SK-N-MC (cell line): ENCODE measurements at regions not wholly inside any gene's neighbourhood (a gene's known extent, or its start where the extent isn't known, plus 50 kb on each side); places are given as distances from the start of the nearest gene placed in this dataset.

Experiments used
- DNase-seq: peaks from one replicate; pipeline ENCODE4 v3.0.0-alpha.2; 2011; ENCODE audit warnings: low read depth, low spot score
- H3K27ac ChIP-seq: fragments of 200-600 bp; sonication (generic); 2 replicates; pipeline ENCODE4 v1.5.1; 2016; ENCODE audit warnings: mixed run types
- H3K36me3 ChIP-seq: fragments of 200-600 bp; sonication (generic); 2 replicates; pipeline ENCODE4 v1.6.1; 2017; ENCODE audit warnings: antibody characterized with exemption, low read length, mixed read lengths; ENCODE audit not compliant: insufficient read depth
- H3K4me3 ChIP-seq: fragments of 200-600 bp; sonication (generic); 2 replicates; pipeline ENCODE4 v1.5.1; 2016
- H3K9ac ChIP-seq: fragments of 200-600 bp; sonication (generic); 2 replicates; pipeline ENCODE4 v1.8.0; 2017; ENCODE audit warnings: mixed run types, mixed read lengths; ENCODE audit not compliant: insufficient read length
- H3K9me3 ChIP-seq: fragments of 200-600 bp; sonication (generic); 2 replicates; pipeline ENCODE4 v1.6.1; 2017; ENCODE audit warnings: low read depth, mild to moderate bottlenecking, antibody characterized with exemption, low read length, moderate library complexity, mixed read lengths
- EZH2 ChIP-seq: fragments of 200-600 bp; sonication (generic); IDR thresholded peaks from one replicate; pipeline ENCODE4 v1.6.1; 2017; ENCODE audit warnings: antibody characterized with exemption
- FOXP2 ChIP-seq: optimal IDR thresholded peaks from 2 replicates; pipeline ENCODE3; 2011; ENCODE audit warnings: mild to moderate bottlenecking, moderate library complexity; ENCODE audit not compliant: insufficient read depth; ENCODE audit errors: extremely low read length, control extremely low read depth
- POLR2AphosphoS5 ChIP-seq: IDR thresholded peaks from 2 replicates; pipeline ENCODE4 v1.6.1; 2012; ENCODE audit warnings: mild to moderate bottlenecking, low read depth, low read length, borderline replicate concordance

DNA sequence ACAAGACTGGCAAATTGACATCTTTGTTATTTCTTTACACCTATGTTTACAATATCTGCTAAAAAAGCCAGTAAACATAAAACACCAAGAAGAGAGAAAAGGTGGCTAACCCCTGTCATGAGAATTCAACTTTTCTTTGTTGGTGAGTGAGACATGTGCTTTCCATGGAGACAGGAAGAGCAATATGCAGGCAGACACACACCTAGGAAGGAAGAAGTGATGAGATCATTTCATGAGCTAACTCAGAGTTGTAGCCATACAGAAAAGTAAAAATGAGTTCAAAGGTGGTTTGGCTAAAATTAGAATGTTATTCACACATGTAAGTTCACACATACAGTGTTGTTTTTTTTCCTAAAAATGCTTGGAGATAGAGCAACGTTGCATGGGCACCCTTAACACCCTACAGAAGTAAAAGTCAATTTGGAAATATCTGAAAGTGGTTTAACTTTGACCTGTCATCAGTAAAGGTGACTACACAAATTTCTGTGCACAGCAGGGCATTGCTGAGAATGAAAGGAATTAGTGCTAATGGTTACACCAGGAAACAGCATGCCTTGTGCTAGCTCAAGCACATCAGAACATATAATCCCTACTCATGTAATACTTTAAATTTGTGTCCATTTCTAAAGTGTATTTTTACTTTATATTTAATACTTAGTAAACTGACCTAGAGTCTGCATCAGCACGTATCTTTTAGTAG is 557.6 kb downstream of the CBLN2 start:
- H3K36me3 ChIP-seq, result no peaks in the 10 kb centered on the region
- H3K9ac ChIP-seq, result no peak overlapping the region
- no peak overlapping the region for H3K4me3 ChIP-seq
- no peaks in the 10 kb centered on the region for H3K9me3 ChIP-seq
- H3K27ac ChIP-seq, result no peak overlapping the region
- DNase-seq, result no peak
- no peak for TF ChIP-seq EZH2
- no peak for TF ChIP-seq POLR2AphosphoS5
- TF ChIP-seq FOXP2, result no peak

DNA sequence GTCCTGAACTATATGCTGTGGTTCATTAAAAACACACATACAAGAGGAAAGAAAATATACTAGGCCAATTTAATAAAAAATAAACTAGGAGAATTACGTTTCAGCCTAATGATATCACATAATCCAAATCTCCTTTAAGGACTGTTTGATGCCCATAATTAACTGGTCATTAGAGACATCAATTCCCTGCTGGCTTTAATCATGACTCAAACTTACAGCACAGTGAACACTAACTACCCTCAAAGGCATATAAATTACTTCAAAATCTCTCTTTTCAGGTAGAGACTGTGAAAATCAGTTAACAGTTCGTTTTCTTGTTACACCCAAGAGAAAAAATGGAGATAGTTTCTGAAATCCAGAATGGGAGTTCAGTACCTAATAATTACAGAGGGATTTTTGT is 567.4 kb downstream of the CBLN2 start:
- Histone ChIP-seq H3K9me3 (no peaks in the 10 kb centered on the region), H3K4me3 (no peak overlapping the region), H3K27ac (no peak overlapping the region), H3K9ac (no peak overlapping the region), H3K36me3 (no peaks in the 10 kb centered on the region)
- no peak for DNase-seq
- TF ChIP-seq FOXP2 (no peak), EZH2 (no peak), POLR2AphosphoS5 (no peak)

DNA sequence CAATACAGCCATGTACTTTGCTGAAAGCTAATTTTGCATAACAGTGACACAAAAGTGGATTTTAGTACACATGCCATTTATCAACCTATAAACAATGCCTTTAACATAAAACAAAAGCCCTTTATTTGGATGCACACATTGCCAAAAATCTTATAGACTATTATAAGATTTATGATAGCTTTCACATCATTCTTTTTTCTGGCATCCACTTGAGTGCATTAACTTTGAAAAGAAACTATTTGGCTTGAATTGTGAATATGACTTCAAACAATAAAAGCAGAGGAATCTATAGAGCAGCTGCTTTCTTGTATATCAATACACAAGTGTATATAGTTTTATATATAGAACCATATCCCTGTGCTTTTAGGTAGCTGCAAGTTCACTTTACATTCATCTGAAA is 577.4 kb downstream of the CBLN2 start:
- TF ChIP-seq FOXP2 (no peak), EZH2 (no peak), POLR2AphosphoS5 (no peak)
- DNase-seq, result no peak
- Histone ChIP-seq H3K9ac (no peak overlapping the region), H3K27ac (no peak overlapping the region), H3K9me3 (no peaks in the 10 kb centered on the region), H3K4me3 (no peak overlapping the region), H3K36me3 (no peaks in the 10 kb centered on the region)

DNA sequence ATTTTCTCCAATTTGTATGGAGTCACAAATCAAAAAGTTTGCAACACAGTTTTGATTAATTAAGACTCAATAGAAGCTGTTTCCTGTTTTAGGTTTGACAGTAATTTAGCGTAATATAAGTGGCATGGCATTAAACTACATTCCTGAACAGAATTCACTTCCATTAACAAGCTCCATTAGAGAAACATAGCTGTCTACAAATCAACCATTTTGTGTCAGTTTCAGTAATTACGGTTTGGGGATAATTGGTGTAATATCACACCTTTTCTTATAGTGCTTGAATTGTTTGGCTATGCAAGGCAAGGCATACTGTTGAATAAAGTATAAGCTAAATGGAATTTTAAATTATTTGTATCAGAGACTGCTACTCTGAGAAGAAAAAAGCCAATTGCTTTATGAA is 585.5 kb downstream of the CBLN2 start:
- no peaks in the 10 kb centered on the region for H3K9me3 ChIP-seq
- TF ChIP-seq EZH2, result no peak
- TF ChIP-seq POLR2AphosphoS5, result no peak
- no peak for TF ChIP-seq FOXP2

DNA sequence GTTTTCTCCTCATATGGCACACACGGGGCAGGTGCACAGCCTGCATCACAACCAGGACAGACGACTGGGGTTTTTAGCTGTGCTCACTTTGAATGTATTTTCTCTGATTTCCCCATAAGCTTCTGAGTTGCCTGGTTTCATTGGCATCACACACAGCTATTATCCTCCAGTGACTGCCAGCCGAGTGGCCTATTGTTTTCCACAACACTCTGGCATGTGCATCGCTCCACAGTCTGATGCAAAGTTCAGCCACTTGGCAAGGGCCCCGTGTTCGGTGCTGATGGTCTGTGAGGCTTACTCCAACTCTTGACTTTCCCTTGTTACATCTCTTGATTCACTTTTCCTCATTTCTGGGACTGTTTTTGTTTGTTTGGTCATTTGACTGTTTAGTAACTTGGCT is 593.1 kb downstream of the CBLN2 start:
- H3K36me3 ChIP-seq, result no peaks in the 10 kb centered on the region
- TF ChIP-seq EZH2, result no peak
- TF ChIP-seq FOXP2, result no peak
- no peak for TF ChIP-seq POLR2AphosphoS5
- H3K9me3 ChIP-seq, result no peaks in the 10 kb centered on the region
- H3K4me3 ChIP-seq, result no peak overlapping the region
- H3K9ac ChIP-seq, result no peak overlapping the region
- no peak overlapping the region for H3K27ac ChIP-seq
- no peak for DNase-seq

More for the DNA sequence above, 585.5 kb downstream of the CBLN2 start:
- peak; percentile 8 for DNase-seq
- Histone ChIP-seq H3K9ac (no peak overlapping the region), H3K4me3 (no peak overlapping the region), H3K36me3 (no peaks in the 10 kb centered on the region), H3K27ac (no peak overlapping the region)

DNA sequence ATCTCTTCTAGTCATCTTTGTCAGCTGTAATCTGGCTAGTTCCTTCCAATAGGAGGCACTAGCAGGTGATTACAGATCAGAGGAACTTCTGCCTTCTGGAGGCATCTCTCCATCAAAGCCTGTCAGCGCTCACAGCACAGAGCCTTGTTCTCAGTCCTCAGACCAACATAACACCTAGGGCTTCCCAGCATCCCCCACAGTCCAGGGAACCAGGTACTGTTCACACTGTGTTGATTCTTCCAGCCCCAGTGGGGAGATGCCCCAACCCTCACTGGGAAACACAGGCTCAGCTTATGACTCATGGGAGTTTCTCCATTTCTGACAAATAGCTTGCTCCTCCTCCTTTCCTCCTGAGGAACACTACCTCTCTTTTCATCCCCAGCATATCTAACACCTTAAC is 601.7 kb downstream of the CBLN2 start:
- H3K9me3 ChIP-seq, result no peaks in the 10 kb centered on the region
- no peak overlapping the region for H3K9ac ChIP-seq
- DNase-seq, result no peak

DNA sequence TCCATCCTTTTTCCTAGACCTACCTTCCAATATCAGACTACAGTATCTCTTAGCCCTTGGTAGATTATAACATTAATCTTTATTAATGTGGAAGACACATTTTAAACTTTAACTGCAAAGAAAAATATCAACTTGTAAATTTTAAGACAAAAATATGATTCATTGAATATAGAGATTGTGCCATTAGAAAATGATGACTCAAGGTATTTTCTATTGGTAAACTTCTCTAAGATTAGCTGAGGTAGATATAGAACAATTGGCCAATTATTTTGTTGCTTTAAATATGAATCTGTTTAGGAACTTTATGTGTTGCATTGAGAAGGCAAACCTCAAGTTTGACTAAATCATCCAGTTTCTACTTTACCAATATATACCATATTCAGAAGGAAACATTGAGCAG is 604.7 kb downstream of the CBLN2 start:
- DNase-seq, result no peak
- Histone ChIP-seq H3K4me3 (no peak overlapping the region), H3K9me3 (no peaks in the 10 kb centered on the region), H3K36me3 (no peaks in the 10 kb centered on the region), H3K9ac (no peak overlapping the region), H3K27ac (no peak overlapping the region)
- TF ChIP-seq EZH2, result no peak
- TF ChIP-seq FOXP2, result no peak
- TF ChIP-seq POLR2AphosphoS5, result no peak

More for the DNA sequence above, 601.7 kb downstream of the CBLN2 start:
- Histone ChIP-seq H3K36me3 (no peaks in the 10 kb centered on the region), H3K27ac (no peak overlapping the region), H3K4me3 (no peak overlapping the region)
- no peak for TF ChIP-seq FOXP2
- no peak for TF ChIP-seq EZH2
- TF ChIP-seq POLR2AphosphoS5, result no peak

DNA sequence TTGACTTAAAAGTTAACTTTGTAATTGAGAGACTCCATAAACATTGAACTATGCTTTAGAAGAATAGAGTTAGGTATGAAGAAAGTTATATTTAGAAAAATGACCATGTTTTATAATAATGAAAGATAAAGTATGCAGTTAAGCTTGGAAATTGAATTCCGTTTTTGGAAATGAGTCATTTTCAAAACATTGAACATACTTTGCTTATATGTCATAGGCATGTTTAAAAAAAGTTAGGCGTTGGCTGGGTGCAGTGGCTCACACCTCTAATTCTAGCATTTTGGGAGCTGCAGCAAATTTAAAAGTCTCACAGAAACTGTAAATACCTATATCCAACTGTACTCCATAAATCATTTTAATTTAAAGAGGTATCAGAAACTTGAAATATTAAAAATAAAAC is 607.4 kb downstream of the CBLN2 start:
- no peak overlapping the region for H3K4me3 ChIP-seq
- no peak overlapping the region for H3K27ac ChIP-seq
- H3K9ac ChIP-seq, result no peak overlapping the region
- no peaks in the 10 kb centered on the region for H3K9me3 ChIP-seq
- H3K36me3 ChIP-seq, result no peaks in the 10 kb centered on the region
- TF ChIP-seq POLR2AphosphoS5 (no peak), EZH2 (no peak), FOXP2 (no peak)
- DNase-seq, result no peak

DNA sequence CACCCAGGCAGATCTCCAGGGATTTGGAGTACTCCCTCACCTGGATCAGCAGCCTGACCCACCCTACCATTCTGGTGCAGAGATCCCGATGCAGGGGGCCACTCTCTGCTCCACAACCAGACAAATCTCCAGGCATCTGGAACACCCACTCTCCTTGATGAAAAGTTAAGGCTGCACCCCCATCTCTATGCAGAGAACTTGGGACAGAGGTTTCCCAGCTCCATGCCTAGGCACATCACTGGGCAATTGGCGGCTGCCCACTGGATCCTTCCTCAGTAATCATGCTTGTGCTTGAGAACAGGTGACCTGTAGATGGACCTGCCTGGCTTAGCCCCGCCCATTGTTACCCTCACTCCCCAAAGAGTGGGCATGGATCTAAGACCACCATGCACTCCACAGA is 624.9 kb downstream of the CBLN2 start:
- H3K9ac ChIP-seq, result no peak overlapping the region
- TF ChIP-seq EZH2, result no peak
- TF ChIP-seq POLR2AphosphoS5, result no peak
- TF ChIP-seq FOXP2, result no peak
- H3K27ac ChIP-seq, result no peak overlapping the region
- no peak overlapping the region for H3K4me3 ChIP-seq
- DNase-seq, result no peak
- H3K9me3 ChIP-seq, result no peaks in the 10 kb centered on the region
- no peaks in the 10 kb centered on the region for H3K36me3 ChIP-seq
